MCF 10A (cell line): ENCODE measurements at regions not wholly inside any gene's neighbourhood (a gene's known extent, or its start where the extent isn't known, plus 50 kb on each side); places are given as distances from the start of the nearest gene placed in this dataset.

Source experiments
- BruUV-seq: library from RNA; stranded (reverse); fragments of 400-500 nt; replicated peaks from 2 replicates; lab custom pipeline; 2021; lab: Mats Ljungman, UMichigan
- CTCF ChIA-PET: fragments of 300-600 bp; sonication (Branson Sonifier 250); formaldehyde crosslinking; extraction: SDS; loops from one replicate; lab custom pipeline; 2021; ENCODE audit warnings: antibody characterized with exemption, inconsistent platforms; lab: Yijun Ruan, JAX
- POLR2A ChIA-PET: fragments of 300-600, 350-650 bp; sonication (Branson Sonifier 250); formaldehyde crosslinking; extraction: SDS; loops from one replicate; lab custom pipeline; 2020; ENCODE audit warnings: antibody characterized with exemption, inconsistent platforms; lab: Yijun Ruan, JAX
- DNase-seq: peaks from one replicate; pipeline ENCODE4 v3.0.0-alpha.2; 2018; ENCODE audit not compliant: unreplicated experiment
- H3K27ac Mint-ChIP-seq: one replicate; pipeline ENCODE4 v1.8.0; 2022; ENCODE audit warnings: mild to moderate bottlenecking, low read depth, mixed read lengths; ENCODE audit not compliant: unreplicated experiment
- H3K27me3 Mint-ChIP-seq: one replicate; pipeline ENCODE4 v1.8.0; 2022; ENCODE audit warnings: mixed read lengths; ENCODE audit not compliant: insufficient read depth, unreplicated experiment
- H3K36me3 Mint-ChIP-seq: one replicate; pipeline ENCODE4 v1.8.0; 2022; ENCODE audit warnings: mild to moderate bottlenecking, moderate library complexity, mixed read lengths; ENCODE audit not compliant: insufficient read depth, unreplicated experiment
- H3K4me1 Mint-ChIP-seq: one replicate; pipeline ENCODE4 v1.8.0; 2022; ENCODE audit warnings: mixed read lengths; ENCODE audit not compliant: insufficient read depth, unreplicated experiment
- H3K4me3 Mint-ChIP-seq: one replicate; pipeline ENCODE4 v1.8.0; 2022; ENCODE audit warnings: mild to moderate bottlenecking, moderate library complexity, mixed read lengths; ENCODE audit not compliant: unreplicated experiment
- H3K9me3 Mint-ChIP-seq: one replicate; pipeline ENCODE4 v1.8.0; 2022; ENCODE audit warnings: mixed read lengths; ENCODE audit not compliant: unreplicated experiment
- CTCF ChIP-seq: fragments of 200-600 bp; IDR thresholded peaks from one replicate; pipeline ENCODE4 v1.8.0; 2022; ENCODE audit warnings: antibody characterized with exemption, mild to moderate bottlenecking; ENCODE audit not compliant: unreplicated experiment
- intact Hi-C: fragments of 100-400 bp; cut with micrococcal nuclease; formaldehyde crosslinking; loops from 2 replicates; pipeline ENCODE4 v1.14.1; 2022

GRCh38 chr4:129862461-129862860 is 766.5 kb downstream of the C4orf33 start:
- POLR2A ChIA-PET = no interaction called here
- no peak for DNase-seq
- CTCF ChIA-PET = no interaction called here
- intact Hi-C loops = no loop called here
- Mint-ChIP-seq H3K27me3 (no peaks in the 10 kb centered on the region), H3K36me3 (no peaks in the 10 kb centered on the region), H3K9me3 (no peaks in the 10 kb centered on the region), H3K4me1 (no peaks in the 10 kb centered on the region), H3K4me3 (no peak overlapping the region), H3K27ac (no peak overlapping the region)
- no TSS peak for BruUV-seq
- no peak for TF ChIP-seq CTCF

GRCh38 chr4:129863206-129863605 is 767.3 kb downstream of the C4orf33 start:
- no peak for TF ChIP-seq CTCF
- H3K27me3 Mint-ChIP-seq = no peaks in the 10 kb centered on the region
- ChIA-PET CTCF (no interaction called here), POLR2A (no interaction called here)
- H3K9me3 Mint-ChIP-seq = no peaks in the 10 kb centered on the region
- DNase-seq = no peak
- no peak overlapping the region for H3K27ac Mint-ChIP-seq
- no peaks in the 10 kb centered on the region for H3K36me3 Mint-ChIP-seq
- BruUV-seq = no TSS peak
- intact Hi-C loops = no loop called here
- H3K4me1 Mint-ChIP-seq = no peaks in the 10 kb centered on the region
- H3K4me3 Mint-ChIP-seq = no peak overlapping the region

GRCh38 chr4:129883996-129884395 is 788.0 kb downstream of the C4orf33 start:
- Mint-ChIP-seq H3K4me3 (no peak overlapping the region), H3K27me3 (no peaks in the 10 kb centered on the region), H3K4me1 (no peaks in the 10 kb centered on the region), H3K9me3 (peaks cover 8% of the 10 kb centered on the region), H3K27ac (no peak overlapping the region), H3K36me3 (no peaks in the 10 kb centered on the region)
- POLR2A ChIA-PET = no interaction called here
- DNase-seq = no peak
- BruUV-seq = no TSS peak
- CTCF ChIA-PET = no interaction called here
- intact Hi-C loops = no loop called here
- TF ChIP-seq CTCF = no peak

- Mint-ChIP-seq H3K36me3 (no peaks in the 10 kb centered on the region), H3K4me3 (no peak overlapping the region), H3K27me3 (no peaks in the 10 kb centered on the region), H3K9me3 (peaks cover 8% of the 10 kb centered on the region), H3K4me1 (no peaks in the 10 kb centered on the region), H3K27ac (no peak overlapping the region)
- no peak for DNase-seq
- no TSS peak for BruUV-seq
- CTCF ChIA-PET = interaction anchor here (0.6 to 0.8 kb wide), 2 partner anchors 535 to 1747 kb away, joined by 3 read pairs; no protein-coding TSS in a partner anchor
- POLR2A ChIA-PET = no interaction called here
- intact Hi-C loops = no loop called here
- no peak for TF ChIP-seq CTCF
These were observed 801.2 kb downstream of the C4orf33 start for GRCh38 chr4:129897111-129897510.
